Right lobe of liver (tissue), 6 donors: ENCODE measurements at regions not wholly inside any gene's neighbourhood (a gene's known extent, or its start where the extent isn't known, plus 50 kb on each side); places are given as distances from the start of the nearest gene placed in this dataset.

Experiments used
- ATAC-seq, 4 donors: fragments of 200-7000 bp; cut with Tn5 transposase; one replicate each; pipeline ENCODE4 v1.9.1; 2020; ENCODE audit warnings: mild to moderate bottlenecking in 4 of 4, moderate library complexity in 4 of 4
- DNase-seq, 3 donors: peaks; one replicate each; pipeline ENCODE4 v3.0.0-alpha.2; 2020
- H3K27ac ChIP-seq, 3 donors: fragments of 200-600 bp; one replicate each; pipeline ENCODE4 v1.8.0; 2022
- H3K27me3 ChIP-seq, 2 donors: fragments of 200-600 bp; one replicate each; pipeline ENCODE4 v1.8.0; 2022
- H3K36me3 ChIP-seq, 4 donors: fragments of 200-600 bp; sonication (generic) in 1 of 4; one replicate each; pipeline versions ENCODE4 v1.5.1 to v1.8.0; 2017 to 2022; ENCODE audit warnings: control low read depth in 1 of 4
- H3K4me1 ChIP-seq, 4 donors: fragments of 200-600 bp; sonication (generic) in 1 of 4; one replicate each; pipeline versions ENCODE4 v1.5.1 to v1.8.0; 2017 to 2022; ENCODE audit warnings: control low read depth in 1 of 4
- H3K4me3 ChIP-seq, 3 donors: fragments of 200-600 bp; one replicate each; pipeline ENCODE4 v1.8.0; 2022
- H3K9me3 ChIP-seq, 4 donors: fragments of 200-600 bp; sonication (generic) in 1 of 4; one replicate each; pipeline versions ENCODE4 v1.5.1 to v1.8.0; 2017 to 2022; ENCODE audit warnings: control low read depth in 1 of 4
- POLR2A ChIP-seq: fragments of 450-650 bp; IDR thresholded peaks from one replicate; pipeline ENCODE4 v1.6.1; 2017; ENCODE audit warnings: antibody characterized with exemption, mild to moderate bottlenecking
- WGBS: methylation state at CpG from one replicate; pipeline ENCODE4 v1.1.6; 2018; ENCODE audit warnings: low coverage, low lambda C conversion rate; ENCODE audit not compliant: insufficient coverage; ENCODE audit errors: missing lambda C conversion rate; 5-methylcytosine and 5-hydroxymethylcytosine counted together
- intact Hi-C, 2 donors: fragments of 100-400 bp; cut with DNase I; formaldehyde crosslinking; loops; one replicate each; pipeline versions ENCODE4 v1.11.2 to v1.14.1; 2022
- TF ChIP-seq, protein P1 (sequence below), 4 donors: fragments of 200-600 bp in 3 of 4; fragments of 450-650 bp in 1 of 4; IDR thresholded peaks; one replicate each; pipeline versions ENCODE4 v1.5.1 to v1.8.0; 2016 to 2022; ENCODE audit warnings: antibody characterized with exemption in 4 of 4, mild to moderate bottlenecking in 2 of 4
- donor health status: DM: no; HTN: yes; CAD: no.
- donor health status: DM: no; HTN: no; CAD: no.
- donor health status: DM: no; HTN: no; CAD: no.
- donor health status: DM: no; HTN: yes; CAD: no.
- donor health status: DM: no; HTN: yes; CAD: no.

DNA sequence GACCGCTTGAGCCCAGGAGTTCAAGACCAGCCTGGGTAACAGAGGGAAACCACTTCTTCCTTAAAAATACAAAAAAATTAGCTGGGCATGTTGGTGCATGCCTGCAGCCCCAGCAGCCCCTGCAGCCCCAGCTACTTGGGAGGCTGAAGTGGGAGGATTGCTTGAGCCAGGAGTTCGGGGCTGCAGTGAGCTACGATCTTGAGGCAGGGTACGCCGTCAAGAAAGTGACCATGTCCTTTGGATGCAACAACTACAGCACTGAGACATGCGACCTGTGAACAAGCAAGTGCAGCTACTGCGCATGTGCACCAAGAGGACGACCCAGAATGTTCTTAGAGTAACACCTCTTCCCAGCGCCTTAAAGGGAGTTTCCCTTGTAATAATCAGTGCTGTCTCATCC is 66.6 kb upstream of the ZNF479 start:
- no peak for ATAC-seq
- H3K36me3 ChIP-seq: no peaks in the 10 kb centered on the region
- no peak overlapping the region for H3K4me3 ChIP-seq
- intact Hi-C loops: no loop called here
- no peaks in the 10 kb centered on the region for H3K4me1 ChIP-seq
- no peaks in the 10 kb centered on the region for H3K27me3 ChIP-seq
- H3K27ac ChIP-seq: no peak overlapping the region
- no peaks in the 10 kb centered on the region for H3K9me3 ChIP-seq
- WGBS: 84% methylated on average over 3 of the region's 9 CpGs
- TF ChIP-seq POLR2A: no peak
- TF ChIP-seq, protein P1, sequence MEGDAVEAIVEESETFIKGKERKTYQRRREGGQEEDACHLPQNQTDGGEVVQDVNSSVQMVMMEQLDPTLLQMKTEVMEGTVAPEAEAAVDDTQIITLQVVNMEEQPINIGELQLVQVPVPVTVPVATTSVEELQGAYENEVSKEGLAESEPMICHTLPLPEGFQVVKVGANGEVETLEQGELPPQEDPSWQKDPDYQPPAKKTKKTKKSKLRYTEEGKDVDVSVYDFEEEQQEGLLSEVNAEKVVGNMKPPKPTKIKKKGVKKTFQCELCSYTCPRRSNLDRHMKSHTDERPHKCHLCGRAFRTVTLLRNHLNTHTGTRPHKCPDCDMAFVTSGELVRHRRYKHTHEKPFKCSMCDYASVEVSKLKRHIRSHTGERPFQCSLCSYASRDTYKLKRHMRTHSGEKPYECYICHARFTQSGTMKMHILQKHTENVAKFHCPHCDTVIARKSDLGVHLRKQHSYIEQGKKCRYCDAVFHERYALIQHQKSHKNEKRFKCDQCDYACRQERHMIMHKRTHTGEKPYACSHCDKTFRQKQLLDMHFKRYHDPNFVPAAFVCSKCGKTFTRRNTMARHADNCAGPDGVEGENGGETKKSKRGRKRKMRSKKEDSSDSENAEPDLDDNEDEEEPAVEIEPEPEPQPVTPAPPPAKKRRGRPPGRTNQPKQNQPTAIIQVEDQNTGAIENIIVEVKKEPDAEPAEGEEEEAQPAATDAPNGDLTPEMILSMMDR (IDR thresholded peaks at IDR 0.05): no peak
- DNase-seq: peak in 2 of 3 donors; percentile 2 to 21

DNA sequence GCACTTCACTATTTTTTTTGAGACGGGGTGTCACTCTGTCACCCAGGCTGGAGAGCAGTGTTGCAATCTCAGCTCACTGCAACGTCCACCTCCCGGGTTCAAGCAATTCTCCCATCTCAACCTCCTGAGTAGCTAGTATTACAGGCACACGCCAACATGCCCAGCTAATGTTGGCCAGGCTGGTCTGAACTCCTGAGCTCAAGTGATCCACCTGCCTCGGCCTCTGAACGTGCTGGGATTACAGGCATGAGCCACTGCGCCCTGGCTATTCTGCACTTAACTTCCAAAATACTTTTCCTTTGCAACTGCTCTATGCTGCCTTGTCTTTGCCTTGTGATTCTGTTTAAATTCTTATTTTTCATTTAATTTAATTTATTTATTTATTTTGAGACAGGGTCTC is 67.0 kb upstream of the ZNF479 start:
- no peaks in the 10 kb centered on the region for H3K4me1 ChIP-seq
- 87% methylated on average over 5 of the region's 7 CpGs for WGBS
- no peaks in the 10 kb centered on the region for H3K27me3 ChIP-seq
- no peak overlapping the region for H3K4me3 ChIP-seq
- TF ChIP-seq POLR2A: no peak
- TF ChIP-seq, protein P1 (IDR thresholded peaks at IDR 0.05): no peak
- intact Hi-C loops: no loop called here
- no peak for ATAC-seq
- peak in 1 of 3 donors; percentile 2 for DNase-seq
- no peaks in the 10 kb centered on the region for H3K9me3 ChIP-seq
- H3K36me3 ChIP-seq: no peaks in the 10 kb centered on the region
- no peak overlapping the region for H3K27ac ChIP-seq

DNA sequence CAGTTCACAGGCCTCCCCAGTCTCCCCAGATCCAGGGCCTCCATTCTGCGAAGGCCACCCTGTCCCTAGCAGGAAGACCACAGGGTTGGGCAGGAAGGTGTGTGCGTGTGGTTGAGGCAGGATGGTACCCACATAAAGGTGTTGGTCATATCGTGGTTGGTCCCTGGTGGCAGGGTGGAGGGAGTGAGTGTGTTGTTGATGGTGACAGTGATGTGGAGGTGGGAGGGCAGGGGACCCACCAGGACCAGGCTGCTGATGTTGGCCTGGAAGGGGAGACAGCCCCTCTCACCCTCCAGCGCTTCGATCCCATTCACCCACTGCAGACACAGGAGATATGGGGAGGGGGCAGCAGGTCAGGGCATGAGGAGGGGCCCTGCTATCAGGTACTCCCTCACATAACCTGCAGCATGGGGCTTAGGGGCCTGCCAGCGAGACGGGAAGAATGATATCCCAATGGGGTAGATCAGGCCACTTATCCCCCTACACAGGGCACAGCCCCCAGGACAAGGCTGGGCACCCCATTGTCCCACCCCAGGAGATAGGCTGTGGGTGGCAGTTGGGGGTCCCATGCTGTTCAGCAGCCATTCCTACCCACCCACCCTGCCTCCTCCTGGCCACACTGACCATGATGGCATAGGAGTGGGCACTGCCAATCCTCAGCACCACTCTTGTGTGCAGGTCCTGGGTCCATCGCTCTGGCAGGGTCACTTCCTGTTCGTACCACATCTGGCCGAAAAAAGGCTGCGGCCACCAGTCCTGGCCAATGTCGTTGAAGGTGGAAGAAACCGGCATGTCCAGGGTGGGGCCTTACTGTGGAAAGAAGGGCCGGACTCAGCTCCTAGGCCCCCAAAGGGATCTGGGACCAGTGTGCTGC is 69.0 kb upstream of the ZNF479 start:
- Histone ChIP-seq H3K4me3 (no peak overlapping the region), H3K27me3 (no peaks in the 10 kb centered on the region), H3K36me3 (no peaks in the 10 kb centered on the region), H3K4me1 (no peaks in the 10 kb centered on the region), H3K27ac (no peak overlapping the region), H3K9me3 (no peaks in the 10 kb centered on the region)
- WGBS: 70% methylated on average over 7 of the region's 14 CpGs
- no peak for ATAC-seq
- TF ChIP-seq, protein P1 (IDR thresholded peaks at IDR 0.05): no peak
- TF ChIP-seq POLR2A: no peak
- intact Hi-C loops: no loop called here
- DNase-seq: peak in 1 of 3 donors; percentile 27

DNA sequence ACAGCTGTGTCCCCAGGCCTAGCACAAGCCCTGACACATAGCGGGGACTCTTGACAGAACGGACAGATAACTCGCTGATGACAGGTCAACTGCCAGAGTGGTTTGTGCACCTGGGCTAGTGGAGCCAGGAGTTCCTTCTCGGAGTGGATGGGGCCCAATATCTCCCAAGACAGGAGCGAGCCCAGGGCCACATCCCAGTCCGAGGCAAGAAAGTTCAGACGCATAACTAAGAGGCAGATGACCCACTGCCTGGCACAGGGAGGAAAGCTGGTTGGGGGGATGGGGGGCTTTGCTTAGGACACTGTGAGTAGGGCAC is 69.6 kb upstream of the ZNF479 start:
- Histone ChIP-seq H3K27me3 (no peaks in the 10 kb centered on the region), H3K4me3 (no peak overlapping the region), H3K27ac (no peak overlapping the region), H3K4me1 (no peaks in the 10 kb centered on the region), H3K9me3 (no peaks in the 10 kb centered on the region), H3K36me3 (no peaks in the 10 kb centered on the region)
- WGBS: 77% methylated on average over 4 of the region's 7 CpGs
- ATAC-seq: no peak
- DNase-seq: no peak
- no peak for TF ChIP-seq POLR2A
- TF ChIP-seq, protein P1 (IDR thresholded peaks at IDR 0.05): no peak
- intact Hi-C loops: no loop called here
